Epidermal melanocyte (primary cell): ENCODE measurements at regions not wholly inside any gene's neighbourhood (a gene's known extent, or its start where the extent isn't known, plus 50 kb on each side); places are given as distances from the start of the nearest gene placed in this dataset.

Experiments used
- DNase-seq: peaks from one replicate; pipeline ENCODE4 v3.0.0; 2011; ENCODE audit warnings: low spot score; ENCODE audit not compliant: insufficient read length

DNA sequence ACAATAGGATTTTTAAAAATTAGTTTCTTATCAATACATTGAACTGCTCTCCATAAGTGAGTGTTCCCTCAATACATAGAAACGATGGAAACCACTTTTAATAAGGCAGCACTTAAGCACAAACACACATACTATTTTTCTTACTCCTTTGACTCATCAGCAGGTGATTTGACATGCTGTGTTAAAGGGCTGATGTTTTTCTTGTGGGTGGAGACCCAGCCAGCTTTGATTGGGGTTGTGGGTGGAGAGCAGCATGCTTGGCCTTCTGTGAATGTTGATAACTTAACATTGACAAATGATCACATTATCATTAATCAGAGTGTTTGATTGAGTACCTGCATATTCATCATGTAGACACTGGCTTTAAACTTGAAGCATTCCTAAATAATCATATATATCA, 223.0 kb upstream of the DPH6 start:
- no peak for DNase-seq

DNA sequence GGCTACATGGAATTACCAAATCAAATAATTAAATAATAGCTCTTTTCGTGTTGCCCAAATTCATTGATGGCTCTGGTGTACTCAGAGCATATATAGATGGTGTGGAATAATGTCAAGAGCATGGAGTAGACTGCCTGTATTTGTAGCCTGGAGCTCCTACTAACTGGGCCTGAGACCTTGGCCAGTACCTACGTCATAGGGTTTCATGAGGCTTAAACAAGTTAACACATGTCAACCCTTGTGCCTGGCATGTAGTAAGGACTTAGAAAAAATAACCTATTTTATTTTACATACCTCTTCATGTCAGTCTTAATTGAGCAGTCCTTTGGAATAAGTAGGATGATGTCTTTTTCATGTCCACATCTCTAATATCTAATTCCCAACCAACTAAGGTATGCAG, 223.7 kb upstream of the DPH6 start:
- no peak for DNase-seq

DNA sequence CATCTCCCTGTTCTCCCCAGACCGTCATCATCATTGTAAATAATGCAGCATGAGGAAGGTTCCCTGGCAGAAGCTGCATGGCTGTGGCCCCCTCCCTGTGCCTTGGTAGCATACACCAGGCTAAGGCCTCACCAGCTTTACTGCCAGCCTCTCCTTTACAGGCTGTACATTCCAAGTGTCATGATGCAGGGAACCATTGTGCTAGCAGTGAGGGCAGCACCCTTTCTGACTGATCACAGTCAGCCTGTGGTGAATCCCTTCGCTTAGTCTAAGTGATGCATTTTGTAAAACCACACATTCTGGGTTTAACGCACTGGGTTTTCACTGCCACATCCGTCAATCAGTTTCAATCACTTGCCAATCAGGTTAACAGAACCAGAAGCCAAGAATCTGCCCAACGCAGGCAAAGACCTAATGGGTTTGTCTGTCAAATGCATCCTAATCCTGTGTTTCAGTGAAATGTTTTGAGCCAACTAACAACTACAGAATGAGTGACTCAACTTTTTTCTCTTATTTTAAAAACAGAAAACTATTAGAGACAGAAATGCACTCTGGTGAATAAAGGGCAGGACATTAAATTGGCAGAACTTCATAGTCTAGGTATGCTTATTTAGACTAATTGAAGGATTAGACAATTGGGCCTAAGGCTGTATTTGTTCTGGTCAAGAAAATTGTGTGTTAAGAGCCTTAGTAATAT, 225.9 kb upstream of the DPH6 start:
- DNase-seq: no peak

DNA sequence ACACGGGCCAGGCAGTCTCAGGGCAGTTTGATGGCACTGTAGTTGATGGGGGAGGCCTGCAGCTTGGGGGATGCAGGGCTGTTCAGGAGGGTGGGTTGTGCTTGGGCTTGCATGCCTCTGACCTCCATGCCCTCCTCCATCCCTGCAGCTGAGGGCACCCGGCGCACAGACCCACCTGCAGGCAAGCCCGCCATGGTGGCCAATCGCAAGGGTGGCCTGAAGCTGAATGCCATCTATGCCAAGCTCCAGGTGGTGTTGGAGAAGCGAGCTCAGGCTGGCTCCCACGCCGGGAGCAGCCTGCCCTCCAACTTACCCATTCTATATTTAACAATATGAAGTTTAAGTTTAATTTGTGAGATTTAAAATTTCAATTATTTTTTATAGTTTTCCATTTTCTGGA, 228.7 kb upstream of the DPH6 start:
- no peak for DNase-seq

DNA sequence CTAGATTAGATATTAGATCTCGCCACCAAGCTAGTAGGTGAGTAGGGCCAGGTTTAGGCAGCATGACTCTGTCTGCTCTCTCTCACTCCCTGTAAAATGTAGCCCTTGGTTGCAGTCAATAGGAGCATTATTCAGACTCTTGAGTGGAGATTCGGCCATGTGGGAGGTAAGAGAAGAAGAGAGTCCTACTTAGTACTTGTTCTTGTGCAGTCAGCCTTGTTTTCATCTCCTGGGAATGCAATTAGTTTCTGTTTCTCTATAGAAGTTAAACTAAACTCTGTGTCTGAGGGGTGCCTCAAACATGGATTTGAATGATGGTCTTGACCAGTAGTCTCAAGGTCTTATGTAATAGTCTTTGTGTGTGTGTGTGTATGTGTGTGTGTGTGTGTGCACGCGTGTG, 229.5 kb upstream of the DPH6 start:
- DNase-seq: no peak

DNA sequence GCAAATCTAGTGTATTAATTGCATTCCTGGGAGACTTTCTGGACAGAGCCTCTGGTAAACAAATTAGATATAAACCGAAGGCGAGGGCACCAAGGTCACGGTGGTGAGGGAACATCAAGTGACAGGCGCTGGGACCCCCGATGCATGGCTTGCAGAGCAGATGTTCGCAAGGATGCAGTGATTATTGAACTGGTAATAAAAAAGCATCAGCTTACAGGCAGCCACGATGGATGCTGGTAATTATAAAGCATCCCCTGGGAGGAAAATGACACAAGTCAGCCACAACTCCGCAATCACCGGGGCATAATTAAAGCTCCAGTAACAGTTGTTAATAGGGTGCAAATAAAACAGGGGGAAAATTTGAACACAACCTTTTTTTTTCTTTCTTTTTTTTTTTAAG, 231.1 kb upstream of the DPH6 start:
- DNase-seq: no peak

DNA sequence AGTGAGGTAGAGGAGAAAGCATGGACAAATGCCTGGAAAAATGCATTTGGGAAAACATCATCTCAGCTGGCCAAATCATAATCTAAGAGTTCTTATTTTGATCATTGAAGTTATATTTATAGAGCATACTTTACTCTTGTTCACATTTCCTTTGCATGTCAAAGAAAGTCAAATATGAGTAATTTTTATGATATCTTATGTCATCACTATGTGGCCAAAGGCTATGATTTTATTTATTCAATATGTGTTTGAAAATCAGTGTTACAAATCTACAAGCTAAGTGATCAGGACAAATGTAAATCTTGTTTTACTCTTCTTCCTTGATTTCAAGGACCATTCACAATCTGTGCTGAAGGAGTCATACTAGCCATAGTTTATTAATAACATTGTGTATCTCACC, 237.2 kb upstream of the DPH6 start:
- DNase-seq: no peak

DNA sequence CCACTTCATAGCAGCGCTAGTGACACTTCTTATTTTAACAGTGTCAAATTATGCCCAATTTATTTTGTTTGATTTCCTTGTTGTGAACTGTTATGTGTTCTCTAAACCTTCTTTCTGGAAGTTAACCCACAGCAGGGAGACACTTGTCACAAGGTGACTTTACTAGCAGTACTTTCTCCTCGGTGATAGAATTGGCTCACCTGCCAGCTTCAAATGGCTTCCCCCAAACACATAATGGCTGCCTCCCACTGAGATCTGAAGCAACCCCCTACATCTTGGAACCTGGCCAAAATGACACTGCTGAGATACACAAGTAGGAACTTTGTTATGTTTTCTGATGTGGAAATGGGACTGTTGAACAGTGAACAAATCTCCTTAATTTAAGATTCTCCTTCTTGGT, 238.8 kb upstream of the DPH6 start:
- no peak for DNase-seq

DNA sequence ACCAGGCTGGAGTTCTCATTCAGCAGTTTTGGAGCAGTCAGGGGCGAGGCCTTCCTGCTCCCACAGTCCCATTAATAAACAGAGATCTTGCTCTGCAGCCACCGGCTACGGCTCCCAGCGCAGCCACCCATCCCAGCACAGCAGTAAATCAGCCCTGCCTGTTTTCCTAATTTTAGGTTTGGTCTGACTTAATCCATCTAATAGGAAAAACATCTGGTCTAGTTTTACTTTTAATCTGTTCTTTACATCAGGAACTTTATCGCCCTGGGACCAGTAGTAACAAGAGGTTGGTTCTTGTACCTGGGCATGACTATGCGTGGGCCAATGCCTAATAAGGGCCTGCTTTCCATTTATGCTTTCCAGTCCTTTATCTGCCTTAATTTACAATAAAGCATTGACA, 264.0 kb upstream of the DPH6 start:
- DNase-seq: no peak

DNA sequence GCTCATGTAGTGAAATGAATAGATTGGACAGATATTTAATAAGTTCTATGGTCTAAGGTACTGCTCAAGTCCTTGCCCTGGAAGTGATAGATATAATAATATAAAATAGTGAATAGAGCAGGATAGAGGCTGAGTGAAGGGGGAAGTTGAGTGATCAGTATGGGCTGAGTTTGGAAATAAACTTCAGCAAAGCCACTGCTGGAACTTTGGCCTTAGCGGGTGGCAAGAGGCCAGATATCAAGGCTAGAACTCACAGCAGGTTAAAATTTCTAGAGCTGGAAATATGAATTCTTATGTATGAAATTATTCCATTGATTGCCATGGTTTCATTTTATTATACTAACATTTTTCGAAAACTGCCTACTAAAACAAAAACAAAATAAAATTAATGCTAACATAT, 267.6 kb upstream of the DPH6 start:
- DNase-seq: no peak

DNA sequence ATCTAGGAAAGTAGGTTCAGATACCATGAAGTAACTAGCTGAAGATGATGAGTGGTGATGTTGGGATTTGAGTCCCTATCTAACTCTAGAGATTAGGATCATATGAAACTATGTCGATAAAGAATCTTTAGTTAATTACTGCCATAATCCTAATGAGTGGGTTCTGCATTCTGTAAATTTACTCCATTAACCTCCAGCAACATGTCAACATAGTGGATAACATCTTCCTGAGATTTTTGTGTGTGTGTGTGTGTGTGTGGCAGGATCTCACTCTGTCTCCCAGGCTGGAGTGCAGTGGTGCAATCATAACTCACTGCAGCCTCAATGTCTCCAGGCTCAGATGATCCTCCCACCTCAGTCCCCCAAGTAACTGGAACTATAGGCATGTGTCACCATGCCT, 272.9 kb upstream of the DPH6 start:
- no peak for DNase-seq

DNA sequence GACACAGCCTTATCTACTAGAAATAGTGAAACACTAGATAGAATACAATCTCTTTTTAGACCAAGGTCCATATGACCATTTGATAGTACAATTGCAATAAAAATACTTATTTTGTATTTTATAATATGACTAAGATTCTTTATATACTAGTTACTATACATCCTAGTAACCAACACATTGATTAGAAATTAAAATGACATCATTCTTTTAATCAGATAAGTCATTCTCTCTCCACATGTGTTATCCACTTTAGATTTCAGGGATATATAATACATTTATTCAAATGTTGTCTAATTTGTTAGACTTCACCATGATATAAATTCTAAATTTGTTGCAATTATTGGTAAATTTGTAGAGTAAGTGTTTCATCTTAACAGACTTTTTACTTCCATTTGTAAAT, 276.2 kb upstream of the DPH6 start:
- DNase-seq: no peak

DNA sequence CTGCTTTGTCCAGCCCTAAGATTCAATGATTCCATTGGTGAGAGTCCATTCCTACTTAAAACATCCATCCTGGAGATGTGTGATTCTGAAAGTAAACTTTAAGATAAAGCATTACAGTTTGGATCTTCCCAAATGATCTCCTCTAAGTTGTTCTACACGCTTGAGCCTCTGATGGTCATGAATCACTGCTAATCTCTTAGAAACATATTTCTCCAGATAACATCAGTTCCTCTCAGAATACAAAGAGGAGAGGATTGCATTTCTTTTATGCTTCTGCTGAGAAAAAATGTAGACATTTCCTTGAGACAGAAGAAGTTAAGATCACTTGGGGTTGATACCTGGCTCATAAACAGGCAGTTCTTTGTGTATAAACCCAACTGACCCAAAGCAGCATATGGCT, 281.2 kb upstream of the DPH6 start:
- DNase-seq: no peak

DNA sequence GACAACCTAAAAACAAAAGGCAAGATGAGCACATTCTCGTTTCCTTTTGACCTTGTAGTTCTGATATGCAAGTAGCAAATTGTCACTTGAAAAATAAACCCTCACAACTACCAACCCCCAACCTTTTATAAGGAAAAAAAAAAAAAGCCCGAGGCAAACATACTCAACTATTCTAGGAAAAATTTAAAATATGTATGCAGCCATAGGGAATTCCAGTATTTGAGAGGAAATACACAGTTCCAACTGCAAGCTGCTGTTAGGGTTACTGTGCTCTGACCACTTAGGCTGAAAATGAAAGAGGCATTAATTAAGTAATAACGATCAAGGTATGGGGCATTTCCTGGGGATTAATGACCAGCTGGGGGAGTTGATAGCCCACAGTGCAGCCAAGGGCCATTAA, 281.9 kb upstream of the DPH6 start:
- no peak for DNase-seq

DNA sequence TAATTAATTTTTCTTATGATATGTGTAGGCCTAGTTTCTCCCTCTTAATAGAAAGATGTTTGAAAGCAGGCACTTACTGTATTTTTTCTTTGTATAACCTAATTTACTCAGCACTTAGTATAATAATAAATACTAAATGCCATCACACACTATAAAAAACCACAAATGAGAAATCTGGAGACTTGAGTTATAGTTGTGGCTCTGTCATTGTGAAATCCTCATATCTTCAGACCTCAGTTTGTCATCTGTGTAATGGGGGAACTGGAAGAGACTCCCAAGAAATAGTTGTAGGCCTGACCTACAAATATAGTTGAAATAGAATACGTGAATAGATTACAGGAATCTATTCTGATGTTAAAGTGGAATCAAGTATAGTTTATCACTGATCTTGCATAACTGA, 287.6 kb upstream of the DPH6 start:
- no peak for DNase-seq

DNA sequence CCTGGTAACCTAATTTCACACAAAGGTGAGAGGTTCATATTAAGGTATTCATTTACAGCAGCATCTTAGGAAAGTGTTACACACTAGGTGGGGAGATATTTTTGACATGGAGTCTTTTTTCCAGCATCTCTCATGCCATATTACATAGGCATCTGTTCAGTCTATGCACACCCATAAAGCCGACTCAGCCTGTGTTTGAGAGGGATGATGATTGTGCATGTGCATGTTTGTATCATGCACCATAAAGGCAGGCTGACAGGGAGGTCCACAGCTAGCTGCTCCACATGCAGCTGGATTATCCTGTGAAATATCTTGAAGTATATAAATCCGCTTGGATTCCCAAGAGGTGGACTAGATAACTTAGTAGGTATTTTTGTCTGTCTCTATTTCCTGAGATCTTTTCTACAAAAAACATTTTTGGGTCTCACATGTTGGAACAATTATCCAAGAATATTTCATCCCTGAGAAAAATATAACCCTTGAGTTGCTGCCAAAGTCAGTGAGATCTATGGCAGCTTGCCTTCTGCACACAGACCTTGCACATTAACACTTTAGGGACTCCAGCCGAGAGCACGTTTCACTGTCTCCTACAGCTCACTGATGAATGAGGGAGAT, 288.4 kb upstream of the DPH6 start:
- no peak for DNase-seq

DNA sequence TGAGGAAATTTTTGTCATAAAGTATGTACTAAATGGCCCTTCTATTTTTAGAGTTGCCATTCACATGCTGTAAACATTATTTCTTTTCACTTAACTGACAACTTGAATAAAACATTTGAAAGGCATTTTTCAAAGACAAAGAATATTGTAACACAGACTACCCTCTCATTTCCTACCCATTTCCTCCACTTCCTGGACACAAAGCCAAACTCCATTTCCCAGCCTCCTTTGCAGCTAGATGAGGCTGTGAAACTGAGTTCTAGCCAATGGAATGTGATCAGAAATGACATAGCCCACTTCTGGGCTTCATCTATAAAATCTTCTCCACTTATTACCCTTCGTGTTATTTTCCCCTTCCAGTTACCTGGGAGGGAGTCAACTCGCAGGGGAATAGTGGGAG, 288.9 kb upstream of the DPH6 start:
- no peak for DNase-seq

DNA sequence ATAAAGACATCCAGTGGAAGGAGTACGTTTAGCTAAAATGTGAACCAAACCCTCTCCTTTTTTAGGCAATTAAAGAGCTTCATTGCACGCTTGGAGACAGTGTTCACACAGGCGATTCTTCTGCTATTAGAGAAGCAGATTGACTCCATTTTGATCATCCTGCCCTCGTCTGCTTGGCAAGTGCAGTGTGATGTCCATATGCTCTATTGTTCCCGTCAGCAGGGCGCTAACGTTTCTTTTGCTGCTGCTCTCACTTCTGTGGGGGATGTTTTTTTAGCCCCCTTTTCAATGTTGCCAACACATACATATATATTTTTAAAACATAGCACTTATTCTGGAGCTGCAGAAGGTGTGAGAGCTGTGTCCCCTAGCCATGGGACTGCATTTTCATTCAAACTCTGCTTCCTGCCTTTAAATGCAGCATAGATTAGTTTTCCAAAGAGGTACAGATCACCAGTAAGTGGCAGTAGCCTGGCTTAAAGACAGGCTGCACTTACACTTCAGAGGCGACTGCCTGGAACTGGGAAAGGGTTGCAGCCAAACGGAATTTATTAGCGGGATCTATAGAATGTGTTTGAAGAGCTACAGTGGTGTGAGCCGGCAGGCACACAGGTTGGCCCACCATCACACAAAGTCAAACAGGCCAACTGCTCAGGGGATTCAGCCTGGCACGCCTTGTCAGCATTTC, 292.6 kb upstream of the DPH6 start:
- DNase-seq: no peak

DNA sequence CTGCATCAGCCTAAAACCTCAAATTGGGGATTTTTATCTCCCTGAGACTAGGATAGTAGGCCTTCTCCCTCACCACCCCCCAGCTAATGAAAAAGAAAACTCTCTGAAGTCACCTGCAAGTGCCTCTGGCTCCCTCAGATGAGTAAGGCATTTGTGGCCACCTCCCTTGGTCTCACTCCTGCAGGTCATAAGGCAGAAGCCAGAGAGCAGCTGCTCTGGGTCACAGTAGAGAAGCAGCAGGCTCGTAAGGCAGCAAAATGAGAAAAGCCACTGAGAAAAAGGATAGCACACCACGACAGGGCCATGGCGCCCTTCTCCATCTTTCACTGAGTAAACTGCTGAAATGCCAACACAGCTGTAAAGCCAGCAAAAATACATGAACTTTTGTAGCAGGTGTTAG, 296.7 kb upstream of the DPH6 start:
- no peak for DNase-seq

DNA sequence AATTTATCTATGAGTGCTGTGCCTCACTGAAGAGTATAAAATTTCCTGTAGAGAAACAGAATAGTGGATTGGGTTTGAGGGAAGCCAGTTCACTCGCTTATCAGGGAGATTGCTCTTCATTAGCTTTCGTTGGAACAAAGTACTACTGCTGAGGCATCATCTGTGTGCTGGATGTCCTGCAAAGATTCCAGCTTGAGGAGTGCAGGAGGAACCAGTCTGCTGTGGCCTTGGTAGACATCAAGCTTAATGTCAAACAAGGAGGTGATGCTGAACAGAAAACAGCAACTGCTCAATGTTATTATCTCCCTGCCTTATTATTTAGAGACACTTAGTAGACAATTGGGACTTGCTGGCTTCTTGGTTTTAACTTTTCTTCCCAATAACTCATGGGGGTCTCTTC, 297.5 kb upstream of the DPH6 start:
- no peak for DNase-seq

DNA sequence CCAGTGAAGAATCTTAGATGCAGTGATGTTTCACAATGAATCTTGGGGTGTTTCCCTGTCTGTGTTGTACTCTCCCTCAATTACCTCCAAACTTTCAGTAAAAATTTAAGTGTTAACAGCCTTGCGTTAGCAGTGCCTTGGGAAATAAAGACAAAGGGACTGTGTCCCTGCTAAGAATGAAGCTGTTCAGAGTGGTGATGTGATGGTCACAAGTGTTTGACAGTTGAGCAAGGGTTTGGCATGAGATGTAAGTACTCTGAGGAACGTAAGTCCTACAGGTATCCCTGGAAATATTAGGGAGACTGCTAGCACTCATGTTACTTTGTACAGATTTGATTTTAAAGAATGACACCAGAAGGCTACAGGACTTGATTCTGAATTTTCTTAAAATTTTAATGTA, 304.3 kb upstream of the DPH6 start:
- DNase-seq: no peak

DNA sequence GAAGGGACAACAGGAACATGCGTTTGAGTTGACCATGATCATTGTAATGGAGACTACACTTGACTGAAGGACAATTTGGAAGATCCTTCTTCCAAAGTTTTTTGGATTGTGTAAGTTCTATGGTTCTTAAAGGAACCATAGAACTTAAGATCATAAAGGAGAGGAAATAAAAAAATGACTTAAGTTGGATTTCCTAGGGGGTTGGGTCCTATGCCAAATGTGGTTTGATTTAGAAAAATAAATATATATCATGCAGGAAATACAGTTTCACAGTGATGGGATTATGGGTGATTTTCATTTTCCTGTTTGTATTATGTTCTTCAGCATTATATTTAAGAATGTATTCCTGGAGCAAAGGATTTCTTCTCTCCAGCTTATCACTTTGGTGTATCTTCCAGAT, 305.5 kb upstream of the DPH6 start:
- DNase-seq: no peak
